HEK293 (cell line): ENCODE measurements at regions not wholly inside any gene's neighbourhood (a gene's known extent, or its start where the extent isn't known, plus 50 kb on each side); places are given as distances from the start of the nearest gene placed in this dataset.

ENCODE experiments used
- INSM2 ChIP-seq: fragments of 450-650 bp; formaldehyde crosslinking; IDR thresholded peaks from 2 replicates; pipeline ENCODE4 v1.5.1; 2016; ENCODE audit warnings: missing biosample characterization, missing genetic modification characterization
- RBAK ChIP-seq: fragments of 450-650 bp; formaldehyde crosslinking; IDR thresholded peaks from 2 replicates; pipeline ENCODE4 v1.5.1; 2016; ENCODE audit warnings: missing biosample characterization, missing genetic modification characterization
- YY2 ChIP-seq: fragments of 450-650 bp; formaldehyde crosslinking; IDR thresholded peaks from 2 replicates; pipeline ENCODE4 v1.5.1; 2016; ENCODE audit warnings: missing biosample characterization, missing genetic modification characterization
- ZBTB17 ChIP-seq: fragments of 450-650 bp; formaldehyde crosslinking; IDR thresholded peaks from 2 replicates; pipeline ENCODE4 v1.5.1; 2016; ENCODE audit warnings: missing biosample characterization, missing genetic modification characterization
- ZNF311 ChIP-seq: fragments of 450-650 bp; formaldehyde crosslinking; IDR thresholded peaks from 2 replicates; pipeline ENCODE4 v1.5.1; 2017; ENCODE audit warnings: missing biosample characterization, missing genetic modification characterization, borderline replicate concordance
- ZNF501 ChIP-seq: fragments of 450-650 bp; formaldehyde crosslinking; IDR thresholded peaks from 2 replicates; pipeline ENCODE4 v1.5.1; 2016; ENCODE audit warnings: missing biosample characterization, missing genetic modification characterization
- ZNF624 ChIP-seq: fragments of 450-650 bp; formaldehyde crosslinking; IDR thresholded peaks from 2 replicates; pipeline ENCODE4 v1.5.1; 2017; ENCODE audit warnings: missing biosample characterization, missing genetic modification characterization

DNA sequence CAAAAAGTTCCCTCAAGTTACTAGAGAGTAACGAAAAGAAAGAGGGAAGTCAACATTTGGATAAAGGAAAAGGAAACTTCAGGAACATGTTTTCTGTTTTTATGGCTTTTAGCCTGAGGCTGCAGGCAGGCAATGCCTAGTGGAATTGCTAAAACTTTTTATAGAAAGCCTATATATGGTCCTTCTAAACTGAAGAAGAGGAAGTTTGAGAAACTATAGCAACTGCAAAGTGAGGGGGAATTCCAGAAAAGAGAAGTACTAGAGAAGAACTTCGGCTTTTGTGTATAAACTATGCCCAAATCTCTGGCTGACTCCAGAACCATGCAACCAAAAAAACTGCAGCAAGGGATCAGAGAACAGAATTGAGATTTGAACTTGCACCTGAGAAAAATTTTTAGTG lies 74.3 kb upstream of the ARHGAP42 start:
- TF ChIP-seq INSM2 (tag by site-specific recombination) (no peak), ZNF501 (tag by site-specific recombination) (no peak), YY2 (tag by site-specific recombination) (no peak), ZNF311 (tag by site-specific recombination) (no peak), RBAK (tag by site-specific recombination) (no peak), ZNF624 (tag by site-specific recombination) (no peak), ZBTB17 (tag by site-specific recombination) (no peak)
